AG08395 (cell line): ENCODE measurements at regions not wholly inside any gene's neighbourhood (a gene's known extent, or its start where the extent isn't known, plus 50 kb on each side); places are given as distances from the start of the nearest gene placed in this dataset.
"Not testable (repeated sequence)": the region's sequence is repeated elsewhere in the genome, so short reads cannot be mapped to it uniquely, and the experiment has no call there.

ENCODE experiments used
- DNase-seq: peaks from one replicate; pipeline ENCODE4 v3.0.0; 2012; ENCODE audit warnings: mixed read lengths, low spot score

GRCh38 chr2:240254337-240255164 lies 114.1 kb upstream of the OTOS start:
- DNase-seq = no peak

GRCh38 chr2:240255165-240255491 lies 114.7 kb upstream of the OTOS start:
- no peak for DNase-seq

GRCh38 chr2:240255811-240256703 lies 115.6 kb upstream of the OTOS start:
- no peak for DNase-seq

- DNase-seq = no peak
Observed at GRCh38 chr2:240256704-240257637, 116.5 kb upstream of the OTOS start.

GRCh38 chr2:240257940-240258580 lies 117.6 kb upstream of the OTOS start:
- no peak for DNase-seq

GRCh38 chr2:240258685-240259084 lies 118.2 kb upstream of the OTOS start:
- no peak for DNase-seq

- no peak for DNase-seq
Observed at GRCh38 chr2:240259201-240259923, 118.9 kb upstream of the OTOS start.

GRCh38 chr2:240259924-240260529 lies 119.6 kb upstream of the OTOS start:
- no peak for DNase-seq

- DNase-seq = no peak
Observed at GRCh38 chr2:240260664-240261063, 120.2 kb upstream of the OTOS start.

GRCh38 chr2:240262578-240262977 lies 122.1 kb upstream of the OTOS start:
- not testable (repeated sequence) for DNase-seq

- DNase-seq = no peak
Observed at GRCh38 chr2:240269380-240269779, 128.9 kb upstream of the OTOS start.

- no peak for DNase-seq
Observed at GRCh38 chr2:240269886-240270285, 129.4 kb upstream of the OTOS start.

- no peak for DNase-seq
Observed at GRCh38 chr2:240271716-240272341, 131.4 kb upstream of the OTOS start.

- no peak for DNase-seq
Observed at GRCh38 chr2:240275386-240275785, 134.9 kb upstream of the OTOS start.

GRCh38 chr2:240277073-240277806 lies 136.8 kb upstream of the OTOS start:
- no peak for DNase-seq

- no peak for DNase-seq
Observed at GRCh38 chr2:240277807-240278522, 137.5 kb upstream of the OTOS start.

- no peak for DNase-seq
Observed at GRCh38 chr2:240278661-240279060, 138.2 kb upstream of the OTOS start.

- DNase-seq = no peak
Observed at GRCh38 chr2:240280621-240281020, 140.2 kb upstream of the OTOS start.
